ENCODE measurements at regions not wholly inside any gene's neighbourhood (a gene's known extent, or its start where the extent isn't known, plus 50 kb on each side); places are given as distances from the start of the nearest gene placed in this dataset.

DNA sequence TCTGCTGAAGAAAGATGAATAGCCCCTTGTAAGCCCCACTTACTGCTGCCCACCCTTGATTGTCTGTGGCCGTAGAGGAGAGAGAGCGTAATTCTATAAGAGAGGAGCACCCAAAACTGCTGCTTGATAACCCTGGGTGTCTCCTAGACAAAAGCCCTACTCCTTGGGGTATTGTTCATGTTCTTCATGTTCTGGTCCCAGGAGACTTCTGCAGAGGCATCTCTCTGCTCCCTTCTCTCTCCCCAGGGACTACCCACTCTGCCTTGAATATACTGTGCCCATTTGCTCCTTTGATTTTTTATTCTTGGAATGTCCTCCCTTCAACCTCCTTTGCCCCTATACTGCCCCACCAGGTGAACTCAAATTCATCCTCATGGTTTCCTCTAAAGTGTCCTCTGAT, 417.8 kb upstream of the CADM1 start:
- Histone ChIP-seq H3K27me3 (ENCODE audit: control insufficient read depth in 2 of 2, insufficient read depth in 1 of 2, low read length in 1 of 2) (no peaks in the 10 kb centered on the region), H3K4me3 (ENCODE audit: low read length in 2 of 2) (no peak overlapping the region), H3K4me1 (ENCODE audit: control insufficient read depth in 2 of 2, insufficient read depth in 2 of 2, low read length in 2 of 2) (no peaks in the 10 kb centered on the region), H3K9me3 (ENCODE audit: control insufficient read depth in 2 of 2, insufficient read depth in 1 of 2, low read length in 1 of 2) (no peaks in the 10 kb centered on the region), H3K27ac (ENCODE audit: low read depth in 1 of 2, low read length in 1 of 2) (no peak overlapping the region), H3K36me3 (ENCODE audit: control insufficient read depth in 2 of 2, insufficient read depth in 2 of 2, low read length in 1 of 2) (no peaks in the 10 kb centered on the region)
- no peak for DNase-seq (ENCODE audit: low read depth in 6 of 9, low spot score in 9 of 9)
- WGBS: 45% methylated on average over 2 of the region's 2 CpGs

DNA sequence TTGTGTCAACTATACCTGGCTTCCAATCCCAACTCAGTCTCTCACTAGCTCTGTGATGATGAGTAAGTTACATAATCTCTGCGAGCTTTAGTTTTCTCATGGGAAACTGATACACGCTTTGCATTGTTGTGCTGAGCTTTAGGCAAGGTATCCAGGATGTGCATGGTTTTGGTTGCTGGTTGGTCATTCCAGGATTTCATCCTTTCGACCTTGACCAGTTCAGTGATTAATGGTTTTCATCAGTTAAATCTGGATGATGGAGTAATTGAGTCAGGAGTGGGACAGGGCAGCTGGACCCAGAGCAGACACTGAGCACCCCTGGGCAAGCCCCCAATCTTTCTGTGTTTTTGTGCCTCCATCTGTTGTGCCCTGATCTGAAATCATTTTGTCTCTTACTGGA, 417.3 kb upstream of the CADM1 start:
- no peak overlapping the region for H3K4me3 ChIP-seq (ENCODE audit: low read length in 2 of 2)
- H3K27ac ChIP-seq (ENCODE audit: low read depth in 1 of 2, low read length in 1 of 2): no peak overlapping the region
- H3K9me3 ChIP-seq (ENCODE audit: control insufficient read depth in 2 of 2, insufficient read depth in 1 of 2, low read length in 1 of 2): no peaks in the 10 kb centered on the region
- no peak for DNase-seq (ENCODE audit: low read depth in 6 of 9, low spot score in 9 of 9)
- WGBS: 90% methylated on average over 3 of the region's 3 CpGs
- H3K27me3 ChIP-seq (ENCODE audit: control insufficient read depth in 2 of 2, insufficient read depth in 1 of 2, low read length in 1 of 2): no peaks in the 10 kb centered on the region
- H3K4me1 ChIP-seq (ENCODE audit: control insufficient read depth in 2 of 2, insufficient read depth in 2 of 2, low read length in 2 of 2): no peaks in the 10 kb centered on the region
- no peaks in the 10 kb centered on the region for H3K36me3 ChIP-seq (ENCODE audit: control insufficient read depth in 2 of 2, insufficient read depth in 2 of 2, low read length in 1 of 2)

DNA sequence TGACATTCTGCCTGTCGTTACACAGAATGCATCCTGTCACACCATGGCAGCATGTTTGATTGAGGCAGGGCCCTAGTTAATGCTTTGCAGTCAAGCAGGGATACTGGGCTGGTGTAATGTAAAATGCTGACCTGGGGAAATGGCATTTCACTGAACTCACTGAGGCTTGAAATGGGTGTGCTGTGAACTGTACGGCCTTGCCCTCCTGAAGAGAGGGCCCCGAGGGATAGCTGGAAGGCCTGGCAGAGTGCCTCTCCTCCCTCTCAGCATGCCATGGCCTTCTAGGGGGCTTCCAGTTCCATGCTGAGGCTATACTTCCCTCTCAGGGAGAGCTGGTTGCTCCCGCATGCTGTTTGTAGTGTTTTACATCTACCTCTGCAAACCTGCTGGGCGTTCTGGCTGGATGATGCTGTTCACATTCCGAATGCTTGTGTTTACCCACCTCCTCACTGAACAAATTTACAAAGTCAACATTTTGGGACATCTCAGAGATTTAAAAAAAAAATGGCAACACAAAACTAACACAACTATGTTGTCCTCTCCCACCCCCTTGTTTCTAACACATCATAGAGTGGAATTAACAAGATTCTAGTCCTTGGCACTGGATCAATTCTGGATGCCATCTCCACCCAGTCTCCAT, 416.7 kb upstream of the CADM1 start:
- H3K9me3 ChIP-seq (ENCODE audit: control insufficient read depth in 2 of 2, insufficient read depth in 1 of 2, low read length in 1 of 2): no peaks in the 10 kb centered on the region
- WGBS: 91% methylated on average over 6 of the region's 6 CpGs
- no peak overlapping the region for H3K27ac ChIP-seq (ENCODE audit: low read depth in 1 of 2, low read length in 1 of 2)
- no peaks in the 10 kb centered on the region for H3K27me3 ChIP-seq (ENCODE audit: control insufficient read depth in 2 of 2, insufficient read depth in 1 of 2, low read length in 1 of 2)
- no peaks in the 10 kb centered on the region for H3K36me3 ChIP-seq (ENCODE audit: control insufficient read depth in 2 of 2, insufficient read depth in 2 of 2, low read length in 1 of 2)
- no peak overlapping the region for H3K4me3 ChIP-seq (ENCODE audit: low read length in 2 of 2)
- no peak for DNase-seq (ENCODE audit: low read depth in 6 of 9, low spot score in 9 of 9)
- no peaks in the 10 kb centered on the region for H3K4me1 ChIP-seq (ENCODE audit: control insufficient read depth in 2 of 2, insufficient read depth in 2 of 2, low read length in 2 of 2)

DNA sequence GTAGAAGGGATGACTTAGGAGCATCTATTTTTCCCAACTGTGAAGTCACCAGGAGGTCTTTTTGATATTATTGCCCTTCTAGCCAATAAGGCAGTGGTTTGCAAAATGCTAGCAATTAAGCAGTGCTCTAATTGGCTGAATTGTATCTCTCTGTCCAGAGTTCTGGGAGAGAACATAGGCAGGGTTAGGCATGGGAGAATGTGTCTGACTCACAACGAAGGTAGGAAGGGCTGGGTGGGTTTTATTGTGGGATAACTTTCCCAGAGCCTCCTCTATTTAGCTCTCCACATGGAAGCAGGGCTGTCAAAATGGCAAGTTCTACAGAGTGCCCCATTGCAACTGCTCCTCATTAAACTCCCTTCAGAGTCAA, 415.9 kb upstream of the CADM1 start:
- 66% methylated on average over 1 of the region's 1 CpG for WGBS
- no peak for DNase-seq (ENCODE audit: low read depth in 6 of 9, low spot score in 9 of 9)
- Histone ChIP-seq H3K4me3 (ENCODE audit: low read length in 2 of 2) (no peak overlapping the region), H3K4me1 (ENCODE audit: control insufficient read depth in 2 of 2, insufficient read depth in 2 of 2, low read length in 2 of 2) (no peaks in the 10 kb centered on the region), H3K9me3 (ENCODE audit: control insufficient read depth in 2 of 2, insufficient read depth in 1 of 2, low read length in 1 of 2) (no peaks in the 10 kb centered on the region), H3K27ac (ENCODE audit: low read depth in 1 of 2, low read length in 1 of 2) (no peak overlapping the region), H3K36me3 (ENCODE audit: control insufficient read depth in 2 of 2, insufficient read depth in 2 of 2, low read length in 1 of 2) (no peaks in the 10 kb centered on the region), H3K27me3 (ENCODE audit: control insufficient read depth in 2 of 2, insufficient read depth in 1 of 2, low read length in 1 of 2) (no peaks in the 10 kb centered on the region)

DNA sequence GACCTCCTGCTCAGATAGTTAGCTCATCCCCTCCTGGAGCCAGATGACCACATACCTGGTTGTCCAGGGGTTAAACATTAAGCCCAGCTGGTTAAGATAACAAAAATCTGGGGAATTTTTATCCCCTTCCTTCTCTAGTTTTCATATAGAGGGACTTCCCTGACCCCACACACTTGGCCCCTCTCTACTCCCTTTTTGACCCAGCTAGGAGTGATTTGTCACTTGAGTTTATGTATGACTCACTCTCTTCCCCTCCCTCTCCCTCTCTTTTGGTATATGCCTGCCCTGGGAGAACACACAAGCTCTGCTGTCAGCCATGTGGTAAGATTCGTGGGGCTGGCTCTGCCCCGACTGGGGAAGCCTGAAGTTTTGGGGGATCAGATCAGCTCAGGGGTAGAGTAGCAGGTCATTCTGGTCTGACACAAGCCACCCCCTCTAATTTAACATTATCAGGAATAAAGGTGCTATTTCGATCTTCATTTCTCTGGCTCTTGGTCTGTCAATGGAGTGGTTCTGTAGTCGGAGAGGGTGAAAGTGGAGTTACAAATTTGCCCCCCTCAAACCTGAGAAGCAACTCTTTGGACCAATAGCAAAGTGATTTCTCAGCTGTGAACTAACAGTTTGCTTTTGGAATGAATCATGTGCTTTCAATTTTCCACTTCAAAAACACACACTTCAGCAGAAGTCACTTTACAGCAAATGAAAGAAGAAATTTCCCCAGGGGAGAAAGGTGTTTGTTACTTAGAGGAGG, 415.3 kb upstream of the CADM1 start:
- WGBS: 78% methylated on average over 4 of the region's 4 CpGs
- no peak overlapping the region for H3K27ac ChIP-seq (ENCODE audit: low read depth in 1 of 2, low read length in 1 of 2)
- no peaks in the 10 kb centered on the region for H3K36me3 ChIP-seq (ENCODE audit: control insufficient read depth in 2 of 2, insufficient read depth in 2 of 2, low read length in 1 of 2)
- no peaks in the 10 kb centered on the region for H3K4me1 ChIP-seq (ENCODE audit: control insufficient read depth in 2 of 2, insufficient read depth in 2 of 2, low read length in 2 of 2)
- H3K4me3 ChIP-seq (ENCODE audit: low read length in 2 of 2): no peak overlapping the region
- no peaks in the 10 kb centered on the region for H3K9me3 ChIP-seq (ENCODE audit: control insufficient read depth in 2 of 2, insufficient read depth in 1 of 2, low read length in 1 of 2)
- DNase-seq (ENCODE audit: low read depth in 6 of 9, low spot score in 9 of 9): no peak
- H3K27me3 ChIP-seq (ENCODE audit: control insufficient read depth in 2 of 2, insufficient read depth in 1 of 2, low read length in 1 of 2): no peaks in the 10 kb centered on the region

DNA sequence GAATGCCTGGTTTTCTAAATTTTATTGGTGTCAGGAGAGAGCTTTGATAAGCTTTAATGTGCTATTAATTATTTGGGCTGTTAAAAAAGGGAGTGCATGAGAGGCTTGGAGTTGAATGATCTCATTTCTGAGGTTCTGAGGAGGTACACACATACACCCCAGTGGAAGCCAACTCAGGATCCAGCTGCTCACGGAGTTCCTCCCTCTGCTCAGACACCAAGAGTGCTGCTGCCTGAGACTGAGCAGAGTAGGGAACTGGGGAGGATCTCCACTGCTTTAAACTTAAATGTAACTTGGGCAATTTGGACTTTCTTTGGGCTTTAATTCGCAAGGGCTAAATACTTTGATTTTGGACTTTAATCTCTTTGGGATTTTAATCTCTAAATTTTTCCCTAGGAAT, 414.4 kb upstream of the CADM1 start:
- H3K27me3 ChIP-seq (ENCODE audit: control insufficient read depth in 2 of 2, insufficient read depth in 1 of 2, low read length in 1 of 2): no peaks in the 10 kb centered on the region
- DNase-seq (ENCODE audit: low read depth in 6 of 9, low spot score in 9 of 9): no peak
- H3K9me3 ChIP-seq (ENCODE audit: control insufficient read depth in 2 of 2, insufficient read depth in 1 of 2, low read length in 1 of 2): no peaks in the 10 kb centered on the region
- no peak overlapping the region for H3K4me3 ChIP-seq (ENCODE audit: low read length in 2 of 2)
- no peaks in the 10 kb centered on the region for H3K36me3 ChIP-seq (ENCODE audit: control insufficient read depth in 2 of 2, insufficient read depth in 2 of 2, low read length in 1 of 2)
- no peak overlapping the region for H3K27ac ChIP-seq (ENCODE audit: low read depth in 1 of 2, low read length in 1 of 2)
- no peaks in the 10 kb centered on the region for H3K4me1 ChIP-seq (ENCODE audit: control insufficient read depth in 2 of 2, insufficient read depth in 2 of 2, low read length in 2 of 2)
- 91% methylated on average over 2 of the region's 2 CpGs for WGBS

DNA sequence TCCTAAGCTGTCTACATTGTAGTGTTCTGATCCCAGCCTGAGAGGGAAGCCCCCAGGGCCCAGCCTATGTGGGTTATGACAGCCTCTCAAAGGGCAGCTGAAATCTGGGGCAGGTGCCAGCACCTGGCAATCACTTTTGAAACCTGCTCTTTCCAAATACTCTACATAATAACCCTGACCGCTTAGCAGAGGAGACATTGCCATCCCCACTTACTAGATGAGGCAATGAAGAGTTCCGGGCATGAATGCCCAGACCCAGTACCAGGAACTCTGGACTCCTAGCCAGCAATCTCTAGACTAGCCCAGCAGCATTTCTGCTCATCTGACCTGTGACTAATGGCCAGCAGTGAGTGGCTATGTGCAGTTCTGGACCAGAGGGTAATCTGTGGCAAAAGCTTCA, 412.4 kb upstream of the CADM1 start:
- no peak for DNase-seq (ENCODE audit: low read depth in 6 of 9, low spot score in 9 of 9)
- 44% methylated on average over 2 of the region's 2 CpGs for WGBS
- Histone ChIP-seq H3K27me3 (ENCODE audit: control insufficient read depth in 2 of 2, insufficient read depth in 1 of 2, low read length in 1 of 2) (no peaks in the 10 kb centered on the region), H3K4me3 (ENCODE audit: low read length in 2 of 2) (no peak overlapping the region), H3K36me3 (ENCODE audit: control insufficient read depth in 2 of 2, insufficient read depth in 2 of 2, low read length in 1 of 2) (no peaks in the 10 kb centered on the region), H3K4me1 (ENCODE audit: control insufficient read depth in 2 of 2, insufficient read depth in 2 of 2, low read length in 2 of 2) (no peaks in the 10 kb centered on the region), H3K27ac (ENCODE audit: low read depth in 1 of 2, low read length in 1 of 2) (no peak overlapping the region), H3K9me3 (ENCODE audit: control insufficient read depth in 2 of 2, insufficient read depth in 1 of 2, low read length in 1 of 2) (no peaks in the 10 kb centered on the region)

DNA sequence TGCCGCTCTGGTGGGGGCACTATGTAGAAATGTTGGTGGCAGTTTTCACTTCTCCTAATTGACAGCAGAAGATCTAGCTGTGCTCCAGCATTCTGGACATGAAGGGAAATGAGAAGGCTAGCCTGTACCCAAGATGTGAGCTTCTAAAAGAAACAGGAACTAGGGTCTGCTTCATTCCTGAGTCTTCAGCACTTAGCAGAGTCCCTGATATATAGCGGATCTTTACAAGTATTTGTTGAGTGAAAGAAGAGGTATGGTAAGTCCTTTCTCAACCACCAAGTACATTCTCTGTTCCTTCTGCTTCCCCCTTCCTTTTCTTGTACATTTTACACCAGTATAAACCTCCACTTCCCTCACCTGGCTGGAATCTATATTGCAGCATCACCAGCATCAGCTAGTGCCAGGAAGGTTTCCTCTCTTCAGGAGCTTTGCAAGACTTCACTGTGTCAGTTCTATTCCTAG, 408.3 kb upstream of the CADM1 start:
- DNase-seq (ENCODE audit: low read depth in 6 of 9, low spot score in 9 of 9): peak in 1 of 9 donors; percentile 22
- no peaks in the 10 kb centered on the region for H3K27me3 ChIP-seq (ENCODE audit: control insufficient read depth in 2 of 2, insufficient read depth in 1 of 2, low read length in 1 of 2)
- 96% methylated on average over 2 of the region's 2 CpGs for WGBS

DNA sequence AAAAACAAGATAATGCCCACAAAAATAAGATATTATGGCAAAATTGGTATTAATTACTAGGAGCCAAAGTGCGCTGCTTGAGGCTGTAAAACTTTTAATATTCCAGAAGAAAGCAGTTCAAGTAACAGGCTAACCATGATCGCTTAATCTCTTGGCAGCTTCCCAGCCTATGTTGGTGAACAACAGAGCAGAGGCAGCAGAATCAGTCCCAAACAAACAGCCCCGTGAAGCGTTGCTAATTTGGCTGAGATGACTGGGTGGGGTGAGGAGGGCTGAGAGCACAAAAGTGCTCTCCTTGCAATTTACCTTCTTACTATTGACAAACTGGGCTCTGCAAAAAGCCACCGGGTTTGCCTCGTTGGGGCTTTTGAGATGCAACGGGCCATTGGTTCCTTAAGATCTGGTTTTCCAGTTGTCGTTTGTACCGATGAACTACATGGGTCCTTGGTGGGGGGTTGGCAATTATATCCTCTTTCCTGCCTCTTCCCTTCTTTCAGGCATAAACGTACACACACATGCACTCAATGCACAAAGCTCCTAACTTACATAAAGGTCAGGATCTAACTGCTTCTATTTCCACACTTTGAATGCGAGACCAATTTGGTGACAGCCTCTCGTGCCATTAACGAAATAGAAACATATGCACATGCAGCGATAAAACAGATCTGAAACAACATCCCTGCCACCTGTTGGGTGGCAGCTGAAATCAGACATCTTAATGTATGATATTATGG, 407.6 kb upstream of the CADM1 start:
- Histone ChIP-seq H3K4me3 (ENCODE audit: low read length in 2 of 2) (no peak overlapping the region), H3K4me1 (ENCODE audit: control insufficient read depth in 2 of 2, insufficient read depth in 2 of 2, low read length in 2 of 2) (no peaks in the 10 kb centered on the region), H3K9me3 (ENCODE audit: control insufficient read depth in 2 of 2, insufficient read depth in 1 of 2, low read length in 1 of 2) (no peaks in the 10 kb centered on the region), H3K27ac (ENCODE audit: low read depth in 1 of 2, low read length in 1 of 2) (no peak overlapping the region), H3K36me3 (ENCODE audit: control insufficient read depth in 2 of 2, insufficient read depth in 2 of 2, low read length in 1 of 2) (no peaks in the 10 kb centered on the region), H3K27me3 (ENCODE audit: control insufficient read depth in 2 of 2, insufficient read depth in 1 of 2, low read length in 1 of 2) (no peaks in the 10 kb centered on the region)
- no peak for DNase-seq (ENCODE audit: low read depth in 6 of 9, low spot score in 9 of 9)
- WGBS: 93% methylated on average over 14 of the region's 14 CpGs

More for the DNA sequence above, 408.3 kb upstream of the CADM1 start:
- H3K9me3 ChIP-seq (ENCODE audit: control insufficient read depth in 2 of 2, insufficient read depth in 1 of 2, low read length in 1 of 2): no peaks in the 10 kb centered on the region
- H3K27ac ChIP-seq (ENCODE audit: low read depth in 1 of 2, low read length in 1 of 2): no peak overlapping the region
- no peaks in the 10 kb centered on the region for H3K4me1 ChIP-seq (ENCODE audit: control insufficient read depth in 2 of 2, insufficient read depth in 2 of 2, low read length in 2 of 2)
- no peaks in the 10 kb centered on the region for H3K36me3 ChIP-seq (ENCODE audit: control insufficient read depth in 2 of 2, insufficient read depth in 2 of 2, low read length in 1 of 2)
- no peak overlapping the region for H3K4me3 ChIP-seq (ENCODE audit: low read length in 2 of 2)

All from thymus (tissue), 11 donors.